COLO668 (cell line): ENCODE measurements at regions not wholly inside any gene's neighbourhood (a gene's known extent, or its start where the extent isn't known, plus 50 kb on each side); places are given as distances from the start of the nearest gene placed in this dataset.
"Not testable (repeated sequence)": the region's sequence is repeated elsewhere in the genome, so short reads cannot be mapped to it uniquely, and the experiment has no call there.

ENCODE experiments used
- DNase-seq: peaks from one replicate; lab custom pipeline; 2025; ENCODE audit not compliant: unreplicated experiment; lab: John Stamatoyannopoulos, UW

DNA sequence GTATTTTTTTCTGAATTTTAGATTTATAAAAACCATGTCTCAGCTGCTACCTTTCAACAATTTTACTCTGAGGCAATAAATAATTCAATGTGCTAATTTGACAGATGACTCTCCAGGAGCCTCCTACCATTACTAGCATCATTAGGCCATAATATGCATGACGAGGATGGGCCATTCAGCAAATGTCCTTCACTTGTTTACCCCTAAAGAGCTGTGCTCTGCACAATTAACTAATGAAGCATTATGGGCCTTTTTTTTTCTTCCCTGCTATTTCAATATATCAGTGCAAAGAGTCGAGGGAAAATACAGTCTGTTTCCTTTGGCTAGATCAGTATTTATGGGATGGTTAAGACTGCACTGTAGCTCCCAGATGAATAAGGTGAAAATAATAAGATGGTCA is 627.2 kb downstream of the ISL1 start:
- no peak for DNase-seq

DNA sequence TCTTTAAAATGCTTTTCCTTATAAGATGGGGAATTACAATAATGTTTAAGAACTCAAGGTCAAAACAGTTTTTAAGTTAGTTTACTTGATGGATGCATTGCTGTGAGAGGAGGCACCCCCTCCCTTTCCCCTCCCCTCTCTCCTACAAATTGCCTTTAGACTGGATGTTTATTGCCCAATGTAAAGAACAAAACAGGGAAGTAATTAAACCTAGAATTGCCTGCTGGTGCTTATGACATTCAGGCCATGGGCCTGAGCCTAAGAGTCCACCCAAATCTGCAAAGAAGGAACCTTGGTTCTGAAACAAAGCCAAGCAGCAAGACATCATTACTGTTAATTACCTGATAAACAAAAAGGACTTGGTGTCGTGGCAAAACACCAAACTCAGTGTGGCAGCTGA is 630.3 kb downstream of the ISL1 start:
- DNase-seq = peak; percentile 18

DNA sequence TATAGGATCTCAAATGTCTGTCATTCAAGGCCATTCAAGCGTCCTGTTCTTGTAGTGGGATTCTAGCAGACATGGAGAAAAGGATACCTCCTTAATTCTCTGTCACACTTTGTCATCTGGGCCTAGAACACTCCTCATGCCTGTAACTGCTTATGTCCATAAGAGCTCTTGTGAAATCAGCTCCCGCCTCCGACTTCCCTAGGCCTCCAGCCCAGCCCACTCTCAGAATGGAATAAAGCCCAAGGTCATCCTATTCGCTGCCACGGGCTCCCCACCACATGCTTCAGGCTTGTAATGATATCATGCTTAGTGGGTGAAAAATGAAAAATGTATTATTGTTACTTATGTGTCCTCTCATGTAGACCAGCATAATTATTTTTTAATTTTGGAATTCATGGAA is 632.5 kb downstream of the ISL1 start:
- DNase-seq = no peak

DNA sequence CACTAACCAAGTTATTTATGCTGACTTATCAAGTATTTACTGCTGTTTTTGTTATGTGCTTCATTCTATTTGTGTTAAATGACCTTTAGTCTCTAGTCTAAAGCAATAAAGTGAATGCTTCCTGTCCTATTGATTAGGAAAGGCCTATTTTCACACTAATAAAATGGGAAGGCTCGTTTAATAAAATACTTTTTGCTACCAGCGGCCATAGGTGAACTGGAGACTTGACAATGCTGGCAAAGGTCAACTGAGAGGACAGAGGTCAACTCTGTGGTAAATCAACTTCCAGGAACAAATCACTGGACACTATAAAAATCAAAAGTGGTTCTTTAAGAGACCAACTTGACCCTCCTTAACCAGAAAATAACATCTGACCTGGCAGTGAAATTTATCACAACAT is 634.3 kb downstream of the ISL1 start:
- no peak for DNase-seq

DNA sequence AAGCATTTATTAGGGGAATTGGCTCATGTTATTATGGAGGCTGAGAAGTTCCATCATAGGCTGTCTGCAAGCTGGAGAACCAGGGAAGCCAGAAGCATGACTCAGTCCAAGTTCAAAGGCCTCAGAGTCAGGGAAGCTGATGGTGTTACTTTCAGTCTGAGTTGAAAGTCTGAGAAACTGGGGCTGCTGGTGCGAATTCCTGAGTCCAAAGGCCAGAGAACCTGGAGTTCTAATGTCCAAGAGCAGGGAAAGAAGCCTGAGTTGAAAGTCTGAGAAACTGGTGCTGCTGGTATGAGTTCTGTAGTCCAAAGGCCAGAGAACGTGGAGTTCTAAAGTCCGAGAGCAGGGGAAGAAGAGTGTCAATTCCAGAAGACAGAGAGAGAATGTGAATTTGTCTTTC is 641.1 kb downstream of the ISL1 start:
- no peak for DNase-seq

DNA sequence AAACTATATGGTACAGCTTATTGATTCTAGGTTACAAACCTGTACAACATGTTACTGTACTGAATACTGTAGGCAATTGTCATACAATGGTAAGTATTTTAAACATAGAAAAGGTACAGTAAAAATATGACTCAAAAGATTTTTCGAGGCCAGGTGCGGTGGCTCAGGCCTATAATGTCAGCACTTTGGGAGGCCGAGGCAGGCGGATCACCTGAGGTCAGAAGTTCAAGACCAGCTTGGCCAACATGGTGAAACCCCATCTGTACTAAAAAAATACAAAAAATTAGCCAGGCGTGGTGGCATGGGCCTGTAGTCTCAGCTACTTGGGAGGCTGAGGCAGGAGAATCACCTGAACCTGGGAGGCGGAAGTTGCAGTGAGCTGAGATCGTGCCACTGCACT is 646.6 kb downstream of the ISL1 start:
- DNase-seq = not testable (repeated sequence)

DNA sequence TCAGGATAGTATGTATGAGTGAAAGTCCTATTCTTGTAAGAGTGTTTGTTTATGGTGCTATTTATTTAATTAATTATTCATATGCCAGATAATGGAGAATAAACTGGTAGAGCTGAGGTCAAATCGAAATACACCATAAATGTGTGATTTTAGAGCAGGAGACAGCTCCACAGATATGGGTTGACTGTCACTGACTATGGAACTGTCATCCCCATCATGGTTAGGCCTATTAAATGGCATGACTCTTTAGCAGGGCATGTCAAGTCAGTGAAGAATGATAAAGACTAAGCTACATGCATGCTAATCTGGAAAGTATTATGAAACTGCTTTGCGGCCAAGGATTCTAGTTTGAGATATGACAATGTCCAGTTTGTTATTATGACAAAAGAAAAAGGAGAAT is 658.6 kb downstream of the ISL1 start:
- DNase-seq = no peak

DNA sequence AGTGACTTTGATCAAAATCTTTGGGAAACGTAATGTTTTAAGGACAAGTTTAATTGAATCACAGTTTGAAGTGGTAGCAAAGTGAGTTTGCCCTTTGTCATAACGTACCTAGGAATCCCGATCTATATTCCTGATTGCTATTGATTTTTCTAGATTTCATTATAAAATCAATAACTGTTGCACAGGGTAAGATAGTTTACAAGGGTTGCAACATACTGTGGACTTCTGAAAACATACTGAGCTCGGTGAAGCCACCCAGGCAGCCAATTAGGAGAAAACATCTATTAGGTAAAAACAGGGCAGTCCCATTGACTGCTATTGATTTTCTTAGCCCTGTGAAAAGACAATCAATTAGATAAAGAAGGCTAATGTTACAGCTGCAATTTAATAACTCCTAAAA is 659.9 kb downstream of the ISL1 start:
- no peak for DNase-seq

DNA sequence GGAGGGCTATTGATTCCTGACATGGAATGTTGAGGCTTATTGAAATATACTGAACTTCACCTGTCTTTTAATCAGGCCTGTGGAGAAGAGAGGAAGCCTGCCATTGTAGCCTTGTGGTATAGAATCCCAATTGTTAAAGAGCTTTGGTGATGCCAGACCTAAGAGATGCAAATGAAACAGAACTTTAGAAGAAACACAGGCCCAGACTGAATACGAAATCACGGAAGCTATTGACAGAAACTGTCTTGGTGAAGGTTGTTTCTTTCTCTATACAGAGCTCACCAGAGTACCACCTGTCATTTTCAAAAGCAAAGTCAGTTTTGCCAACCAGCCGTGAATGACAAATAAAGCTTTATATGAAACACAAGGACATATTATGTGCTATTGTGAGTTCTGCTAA is 660.3 kb downstream of the ISL1 start:
- DNase-seq = peak; percentile 22

DNA sequence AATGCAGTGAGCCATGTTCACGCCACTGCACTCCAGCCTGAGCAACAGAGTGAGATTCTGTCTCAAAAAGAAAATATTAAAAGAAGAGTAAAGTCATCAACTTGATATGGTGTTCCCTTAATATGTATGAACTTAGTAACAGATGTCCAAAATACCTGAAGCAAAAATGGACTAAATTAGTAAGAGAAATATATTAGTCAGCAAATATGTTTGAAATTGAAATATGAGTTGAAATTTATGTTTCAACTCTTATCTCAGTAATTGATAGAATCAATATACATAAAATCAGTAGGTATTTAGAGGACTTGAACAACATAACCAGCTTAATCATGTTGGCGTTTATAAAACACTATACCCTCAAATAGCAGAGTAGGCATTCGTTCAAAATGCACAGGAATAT is 668.5 kb downstream of the ISL1 start:
- DNase-seq = no peak

DNA sequence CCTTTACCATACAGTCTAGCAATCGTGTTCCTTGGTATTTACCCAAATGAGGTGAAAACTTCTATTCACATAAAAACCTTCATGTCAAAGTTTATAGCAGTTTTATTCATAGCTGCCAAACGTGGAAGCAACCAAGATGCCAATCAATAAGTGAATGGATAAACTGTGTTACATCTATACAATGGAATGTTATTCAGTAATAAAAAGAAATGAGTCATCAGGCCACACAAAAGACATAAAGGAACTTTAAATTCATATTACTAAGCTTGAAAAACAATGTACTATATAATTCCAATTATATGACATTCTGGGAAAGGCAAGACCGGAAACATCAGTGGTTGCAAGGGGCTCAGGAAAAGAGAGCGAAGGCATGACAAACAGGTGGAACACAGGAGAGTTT is 679.9 kb downstream of the ISL1 start:
- no peak for DNase-seq

DNA sequence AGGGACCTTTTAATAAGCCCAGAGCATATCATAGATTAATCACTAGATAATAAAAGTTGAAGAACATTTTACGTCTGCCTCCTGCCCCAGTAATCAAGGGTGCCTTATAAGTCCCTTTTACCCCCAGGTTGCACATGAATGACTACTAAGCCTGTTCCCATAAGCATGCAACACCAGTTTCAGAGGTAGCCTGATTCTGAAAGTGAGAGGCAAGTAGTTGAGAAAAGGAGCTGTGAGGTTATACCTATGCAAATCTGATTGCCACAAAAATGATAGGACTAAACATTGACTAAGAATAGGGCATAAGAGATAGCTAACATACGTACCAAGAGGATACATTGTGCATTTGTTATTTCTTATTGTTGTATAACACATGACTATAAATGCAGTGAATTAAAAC is 681.9 kb downstream of the ISL1 start:
- DNase-seq = no peak

DNA sequence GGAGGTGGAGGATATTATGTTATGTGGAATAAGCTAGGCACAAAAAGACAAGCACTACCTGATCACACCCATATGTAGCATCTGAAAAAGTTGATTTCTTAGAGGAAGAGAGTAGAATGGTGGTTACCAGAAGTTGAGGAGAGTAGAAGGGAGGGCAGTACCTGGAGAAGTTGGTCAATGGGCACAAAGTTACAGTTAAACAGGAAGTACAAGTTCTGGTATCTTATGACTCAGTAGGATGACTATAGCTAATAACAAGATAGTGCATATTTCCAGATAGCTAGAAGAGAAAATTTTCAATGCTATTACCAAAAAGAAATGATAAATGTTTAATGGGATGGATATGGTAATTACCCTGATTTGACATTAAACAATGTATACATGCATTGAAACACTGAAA is 686.7 kb downstream of the ISL1 start:
- DNase-seq = no peak

DNA sequence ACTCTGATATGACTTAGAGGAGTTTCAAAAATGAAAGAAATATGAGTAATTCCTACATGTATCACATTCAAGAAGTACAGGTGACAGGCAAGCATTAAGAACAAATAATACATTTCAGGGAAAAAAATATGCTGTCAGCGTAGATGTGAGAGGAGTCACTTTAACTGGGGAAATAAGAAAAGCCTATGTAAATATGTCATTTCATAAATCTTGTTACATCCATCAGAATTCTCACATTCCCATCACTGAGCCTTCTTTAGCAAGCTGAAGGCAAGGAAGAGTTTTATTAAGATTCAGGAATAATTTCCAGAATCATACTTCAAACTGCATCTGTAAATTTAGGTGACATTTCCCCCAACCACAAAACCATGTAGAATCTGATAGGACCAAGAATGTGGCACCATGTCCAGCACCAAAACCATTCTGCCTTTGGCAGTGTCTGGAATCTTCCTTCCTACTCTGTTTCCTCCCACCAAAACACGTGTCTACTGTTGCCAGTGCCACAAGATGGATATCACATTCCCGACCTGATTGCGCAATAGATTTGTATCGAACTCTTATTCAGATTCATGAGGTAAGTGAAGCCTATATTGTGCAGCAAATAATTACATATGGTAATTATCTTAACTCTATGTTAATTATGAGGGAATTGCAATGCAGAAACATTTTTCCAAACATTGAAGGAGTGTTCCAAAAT is 690.9 kb downstream of the ISL1 start:
- no peak for DNase-seq

DNA sequence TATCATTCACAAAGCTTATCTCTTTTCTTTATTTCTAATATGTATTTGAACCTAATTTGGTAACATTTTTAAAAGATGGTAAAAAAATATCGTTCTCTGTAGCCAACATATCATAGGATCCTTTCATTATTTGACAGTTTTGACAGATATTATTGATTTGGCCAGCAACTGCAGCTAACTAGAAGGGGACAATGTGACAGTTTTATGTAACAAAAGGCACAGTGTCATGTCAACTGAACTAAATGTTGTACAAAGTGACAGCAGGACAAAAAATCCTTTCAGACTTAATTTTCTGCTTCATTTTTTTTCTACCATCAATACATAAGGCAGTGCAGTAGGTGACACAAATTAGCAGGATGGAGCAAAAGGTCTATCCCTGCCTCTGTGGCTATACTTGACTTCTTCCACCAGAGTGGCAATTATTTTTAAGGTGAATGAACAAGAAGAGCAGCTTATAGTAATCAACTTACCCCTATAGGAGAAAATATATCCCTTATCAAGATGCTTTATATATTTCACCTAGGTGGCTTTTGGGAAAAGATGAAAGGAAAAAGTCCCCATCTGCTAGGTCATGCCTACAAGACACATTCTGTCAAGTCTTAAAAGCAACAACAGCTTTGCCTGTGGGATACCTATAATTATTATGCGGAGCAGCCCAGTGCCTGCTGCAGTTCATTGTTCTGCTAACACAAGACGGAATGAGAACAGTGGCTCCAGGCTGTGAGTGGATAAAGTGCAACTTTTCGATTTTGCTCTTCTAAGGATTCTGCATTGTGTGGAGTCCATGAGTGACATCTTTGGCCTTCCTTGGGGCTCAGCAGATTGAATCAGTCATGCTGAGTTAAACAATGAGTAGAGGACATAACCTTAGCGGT is 694.9 kb downstream of the ISL1 start:
- DNase-seq = no peak

DNA sequence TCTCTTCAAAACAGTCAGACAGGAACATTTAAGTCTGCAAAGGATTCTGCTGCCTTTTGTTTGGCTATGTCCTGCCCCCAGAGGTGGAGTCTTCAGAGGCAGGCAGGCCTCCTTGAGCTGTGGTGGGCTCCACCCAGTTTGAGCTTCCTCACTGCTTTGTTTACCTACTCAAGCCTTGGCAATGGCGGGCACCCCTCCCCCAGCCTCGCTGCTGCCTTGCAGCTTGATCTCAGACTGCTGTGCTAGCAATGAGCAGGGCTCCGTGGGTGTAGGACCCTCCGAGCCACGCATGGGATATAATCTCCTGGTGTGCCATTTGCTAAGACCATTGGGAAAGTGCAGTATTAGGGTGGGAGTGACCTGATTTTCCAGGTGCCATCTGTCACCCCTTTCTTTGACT is 685.4 kb upstream of the ITGA1 start:
- not testable (repeated sequence) for DNase-seq

DNA sequence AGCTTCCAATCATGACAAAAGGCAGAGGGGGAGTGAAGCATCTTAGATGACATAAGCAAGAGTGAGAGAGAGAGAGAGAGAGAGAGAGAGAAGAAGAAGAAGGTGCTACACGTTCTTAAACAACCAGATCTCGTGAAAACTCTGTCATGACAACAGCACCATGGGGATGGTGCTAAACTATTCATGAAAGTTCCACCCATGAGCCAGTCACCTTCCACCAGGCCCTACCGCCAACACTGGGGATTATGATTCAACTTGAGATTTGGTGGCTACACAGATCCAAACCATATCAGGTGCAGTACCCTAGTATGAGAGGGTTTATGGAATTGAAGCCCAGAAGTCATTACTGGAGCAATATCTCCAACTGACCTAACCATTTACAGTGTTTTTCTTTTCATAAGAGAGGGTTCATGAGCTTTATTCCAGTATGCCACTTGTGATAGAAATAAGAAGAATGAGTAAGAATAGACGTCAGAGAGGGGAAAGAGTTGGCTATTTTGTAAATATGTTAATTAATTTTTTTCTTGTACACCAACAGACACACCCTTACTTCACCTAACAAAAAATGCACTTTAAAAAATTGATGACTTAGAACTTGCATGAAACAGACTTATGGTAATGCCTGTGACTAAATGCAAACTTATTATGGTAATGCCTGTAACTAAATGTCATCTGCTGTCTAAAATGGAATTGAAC is 680.4 kb upstream of the ITGA1 start:
- no peak for DNase-seq

DNA sequence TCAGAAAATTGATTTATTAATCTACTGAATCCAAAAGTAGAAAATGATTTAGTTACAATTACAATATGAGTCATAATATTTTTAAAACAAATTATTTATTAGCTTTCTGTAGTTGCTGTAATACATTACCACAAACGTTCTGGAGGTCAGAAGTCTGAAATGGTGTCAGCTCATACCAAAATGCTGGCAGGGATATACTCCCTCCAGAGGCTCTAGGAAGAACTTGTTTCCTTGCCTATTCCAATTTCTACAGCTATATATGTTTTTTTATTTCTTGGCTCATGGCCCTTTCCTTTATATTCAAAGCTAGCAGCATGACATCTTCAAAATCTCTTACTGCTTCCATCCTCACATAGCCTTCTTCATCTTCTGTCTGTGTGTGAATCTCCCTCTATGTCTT is 667.9 kb upstream of the ITGA1 start:
- DNase-seq = no peak

DNA sequence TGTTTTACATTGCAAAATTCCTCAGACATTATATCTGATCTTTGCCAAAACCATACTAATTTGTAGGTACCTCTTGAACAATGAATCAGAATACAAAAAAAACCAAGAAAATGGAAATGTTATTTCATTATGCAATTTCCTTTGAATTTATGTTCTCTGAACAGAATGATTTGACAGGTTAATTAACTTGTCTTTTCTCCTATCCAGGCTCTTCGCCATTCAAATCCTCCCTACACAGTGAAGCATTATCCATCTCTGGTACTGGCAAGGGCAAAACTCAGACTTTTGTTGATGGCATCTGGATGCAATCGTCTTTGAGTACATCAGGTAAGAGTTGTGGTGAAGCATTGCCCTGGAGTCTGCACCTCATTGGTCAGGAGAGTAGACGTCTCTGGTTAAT is 655.7 kb upstream of the ITGA1 start:
- no peak for DNase-seq

DNA sequence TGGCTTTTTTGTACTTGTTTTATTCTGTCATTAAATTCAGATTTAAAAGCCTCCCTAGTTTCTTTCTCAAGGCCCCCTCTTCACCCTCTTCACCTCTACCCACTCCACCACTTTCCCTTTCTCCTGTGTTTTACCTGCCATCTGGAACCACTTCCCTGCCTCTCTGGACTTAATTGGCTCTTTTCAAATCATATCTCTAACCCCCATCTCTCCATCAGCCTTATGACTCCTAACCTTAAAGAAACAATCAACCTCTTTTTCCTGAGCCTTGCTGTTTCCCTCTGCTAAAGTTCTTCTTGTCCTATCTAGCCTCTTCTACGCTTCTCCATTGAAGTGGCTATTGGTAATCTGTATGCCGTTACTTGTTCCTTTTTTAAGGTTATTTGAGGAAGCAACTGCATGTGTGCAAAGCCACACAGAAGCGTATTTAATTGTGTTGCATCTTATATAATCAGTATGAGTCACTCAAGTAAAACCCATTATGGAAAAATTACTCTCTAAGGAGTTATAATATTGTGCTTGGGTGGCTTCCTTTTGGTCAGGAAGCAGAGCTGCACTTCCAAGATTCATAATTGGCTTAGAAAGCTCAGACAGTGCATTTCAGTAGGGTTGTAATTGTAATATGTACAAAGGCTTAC is 653.6 kb upstream of the ITGA1 start:
- DNase-seq = no peak

DNA sequence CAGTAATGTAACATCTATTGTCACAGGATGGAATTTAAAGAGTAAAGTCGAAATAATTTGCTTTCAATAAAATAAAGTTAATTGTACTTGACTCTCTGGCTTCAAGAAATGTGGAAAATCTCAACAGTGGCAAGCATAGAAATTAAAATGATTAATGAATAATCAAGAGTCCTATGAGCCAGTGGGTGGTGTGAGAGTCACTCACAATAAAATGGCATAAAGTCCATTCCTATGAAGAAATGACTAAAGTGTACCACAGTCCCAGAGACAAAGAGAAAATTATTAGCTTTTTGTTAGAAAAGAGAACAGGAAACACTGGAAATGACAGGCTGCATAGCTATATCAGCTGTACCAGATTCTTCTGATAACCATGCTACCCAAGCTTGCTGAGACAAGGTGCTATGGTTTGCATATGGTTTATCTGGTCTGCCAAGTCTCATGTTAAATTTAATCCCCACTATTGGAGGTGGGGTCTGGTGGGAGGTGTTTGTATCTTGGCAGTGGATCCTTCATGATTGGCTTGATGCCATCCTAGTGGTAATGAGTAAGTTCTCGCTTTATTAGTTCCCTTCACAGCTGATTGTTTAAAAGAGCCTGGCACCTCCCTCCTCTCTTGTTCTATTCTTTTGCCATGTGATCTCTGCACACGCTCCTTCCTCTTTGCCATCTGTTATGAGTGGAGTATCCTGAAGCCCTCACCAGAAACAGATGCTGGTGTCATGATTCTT is 647.7 kb upstream of the ITGA1 start:
- no peak for DNase-seq
